ENCODE measurements at regions not wholly inside any gene's neighbourhood (a gene's known extent, or its start where the extent isn't known, plus 50 kb on each side); places are given as distances from the start of the nearest gene placed in this dataset.

- DNase-seq (ENCODE audit: low spot score): no peak
Observed at GRCh38 chr22:48050836-48051235, 1288.4 kb downstream of the TBC1D22A start.

GRCh38 chr22:48049116-48049515 is 1286.7 kb downstream of the TBC1D22A start:
- no peak for DNase-seq (ENCODE audit: low spot score)

GRCh38 chr22:48047722-48048500 is 1285.5 kb downstream of the TBC1D22A start:
- no peak for DNase-seq (ENCODE audit: low spot score)

- no peak for DNase-seq (ENCODE audit: low spot score)
Observed at GRCh38 chr22:48045369-48045768, 1282.9 kb downstream of the TBC1D22A start.

GRCh38 chr22:48044487-48045060 is 1282.1 kb downstream of the TBC1D22A start:
- DNase-seq (ENCODE audit: low spot score): no peak

- DNase-seq (ENCODE audit: low spot score): no peak
Observed at GRCh38 chr22:48043581-48043980, 1281.1 kb downstream of the TBC1D22A start.

GRCh38 chr22:48042621-48043395 is 1280.4 kb downstream of the TBC1D22A start:
- DNase-seq (ENCODE audit: low spot score): no peak

- no peak for DNase-seq (ENCODE audit: low spot score)
Observed at GRCh38 chr22:48039326-48039725, 1276.9 kb downstream of the TBC1D22A start.

- DNase-seq (ENCODE audit: low spot score): no peak
Observed at GRCh38 chr22:48037618-48038017, 1275.2 kb downstream of the TBC1D22A start.

- DNase-seq (ENCODE audit: low spot score): no peak
Observed at GRCh38 chr22:48035897-48036296, 1273.4 kb downstream of the TBC1D22A start.

- no peak for DNase-seq (ENCODE audit: low spot score)
Observed at GRCh38 chr22:48031589-48031988, 1269.1 kb downstream of the TBC1D22A start.

GRCh38 chr22:48025096-48025495 is 1262.6 kb downstream of the TBC1D22A start:
- DNase-seq (ENCODE audit: low spot score): no peak

GRCh38 chr22:48021991-48022401 is 1259.5 kb downstream of the TBC1D22A start:
- no peak for DNase-seq (ENCODE audit: low spot score)

- no peak for DNase-seq (ENCODE audit: low spot score)
Observed at GRCh38 chr22:48018346-48018745, 1255.9 kb downstream of the TBC1D22A start.

GRCh38 chr22:48015701-48016100 is 1253.3 kb downstream of the TBC1D22A start:
- no peak for DNase-seq (ENCODE audit: low spot score)

- no peak for DNase-seq (ENCODE audit: low spot score)
Observed at GRCh38 chr22:48004936-48005335, 1242.5 kb downstream of the TBC1D22A start.

GRCh38 chr22:48004038-48004437 is 1241.6 kb downstream of the TBC1D22A start:
- no peak for DNase-seq (ENCODE audit: low spot score)

- no peak for DNase-seq (ENCODE audit: low spot score)
Observed at GRCh38 chr22:48001101-48001500, 1238.7 kb downstream of the TBC1D22A start.

GRCh38 chr22:47997612-47998011 is 1235.2 kb downstream of the TBC1D22A start:
- no peak for DNase-seq (ENCODE audit: low spot score)

- DNase-seq (ENCODE audit: low spot score): peak; percentile 31
Observed at GRCh38 chr22:47997052-47997590, 1234.7 kb downstream of the TBC1D22A start.

GRCh38 chr22:47996446-47996857 is 1234.0 kb downstream of the TBC1D22A start:
- DNase-seq (ENCODE audit: low spot score): no peak

- no peak for DNase-seq (ENCODE audit: low spot score)
Observed at GRCh38 chr22:47995718-47996117, 1233.3 kb downstream of the TBC1D22A start.

GRCh38 chr22:47995264-47995627 is 1232.8 kb downstream of the TBC1D22A start:
- no peak for DNase-seq (ENCODE audit: low spot score)

All from iPS-NIHi11 (cell line).